A673 (cell line): ENCODE measurements at regions not wholly inside any gene's neighbourhood (a gene's known extent, or its start where the extent isn't known, plus 50 kb on each side); places are given as distances from the start of the nearest gene placed in this dataset.

Experiments
- BruUV-seq: library from RNA; stranded (reverse); fragments of 400-500 nt; replicated peaks from 2 replicates; lab custom pipeline; 2021; lab: Mats Ljungman, UMichigan
- CTCF ChIA-PET: fragments of 300-600 bp; sonication (Branson Sonifier 250); formaldehyde crosslinking; loops from one replicate; lab custom pipeline; 2022; ENCODE audit warnings: antibody characterized with exemption; lab: Charles Lee
- POLR2A ChIA-PET: fragments of 300-600 bp; sonication (Branson Sonifier 250); formaldehyde crosslinking; loops from one replicate; lab custom pipeline; 2022; ENCODE audit warnings: antibody characterized with exemption; ENCODE audit not compliant: low non-redundant PET; lab: Charles Lee
- DNase-seq: peaks from one replicate; pipeline ENCODE4 v3.0.0-alpha.2; 2015; ENCODE audit warnings: low spot score
- H3K27ac ChIP-seq: fragments of 200-600 bp; sonication (generic); 2 replicates; pipeline ENCODE4 v1.5.1; 2016; ENCODE audit warnings: mixed run types, low read depth, mild to moderate bottlenecking, mixed read lengths, antibody characterized with exemption, low read length; ENCODE audit not compliant: poor library complexity, severe bottlenecking
- H3K27me3 ChIP-seq: fragments of 200-600 bp; sonication (generic); replicated peaks from 2 replicates; pipeline ENCODE4 v1.6.1; 2017; ENCODE audit warnings: mixed run types, low read depth, mild to moderate bottlenecking, mixed read lengths, antibody characterized with exemption, low read length; ENCODE audit not compliant: insufficient read depth, poor library complexity
- H3K36me3 ChIP-seq: fragments of 200-600 bp; sonication (generic); 2 replicates; pipeline ENCODE4 v1.6.1; 2016; ENCODE audit warnings: mixed run types, mild to moderate bottlenecking, mixed read lengths, antibody characterized with exemption, low read length; ENCODE audit not compliant: insufficient read depth, poor library complexity, severe bottlenecking
- H3K4me1 ChIP-seq: fragments of 200-600 bp; sonication (generic); 2 replicates; pipeline ENCODE4 v1.6.1; 2017; ENCODE audit warnings: mixed run types, mild to moderate bottlenecking, mixed read lengths, antibody characterized with exemption, low read length; ENCODE audit not compliant: insufficient read depth, poor library complexity, severe bottlenecking
- H3K4me3 ChIP-seq: fragments of 200-600 bp; sonication (generic); 2 replicates; pipeline ENCODE4 v1.5.1; 2016; ENCODE audit warnings: low read depth, mixed run types, mild to moderate bottlenecking, mixed read lengths, low read length; ENCODE audit not compliant: poor library complexity, severe bottlenecking
- H3K9me3 ChIP-seq: fragments of 200-600 bp; sonication (generic); 2 replicates; pipeline ENCODE4 v1.6.1; 2016; ENCODE audit warnings: mixed run types, low read depth, mild to moderate bottlenecking, mixed read lengths, antibody characterized with exemption, low read length; ENCODE audit not compliant: poor library complexity, severe bottlenecking
- CTCF ChIP-seq: fragments of 300-800, 200-600 bp; sonication (generic); conservative IDR thresholded peaks from 2 replicates; pipeline ENCODE4 v1.5.1; 2017; ENCODE audit warnings: low read depth, mild to moderate bottlenecking, antibody characterized with exemption, low read length, moderate library complexity, mixed read lengths
- EZH2 ChIP-seq: fragments of 200-600 bp; sonication (generic); IDR thresholded peaks from 2 replicates; pipeline ENCODE4 v1.6.1; 2017; ENCODE audit warnings: borderline replicate concordance, low read depth, mild to moderate bottlenecking, mixed read lengths, antibody characterized with exemption, low read length; ENCODE audit not compliant: poor library complexity, severe bottlenecking
- intact Hi-C: fragments of 100-400 bp; cut with micrococcal nuclease; formaldehyde crosslinking; loops from one replicate; pipeline ENCODE4 v1.10.0; 2022; ENCODE audit not compliant: unreplicated experiment

GRCh38 chr1:212536586-212536985 lies 72.0 kb upstream of the ATF3 start:
- no peaks in the 10 kb centered on the region for H3K36me3 ChIP-seq
- ChIA-PET POLR2A (no interaction called here), CTCF (no interaction called here)
- no peaks in the 10 kb centered on the region for H3K4me1 ChIP-seq
- no peak overlapping the region for H3K4me3 ChIP-seq
- DNase-seq = no peak
- TF ChIP-seq CTCF (no peak), EZH2 (no peak)
- BruUV-seq = no TSS peak
- H3K27me3 ChIP-seq = no peaks in the 10 kb centered on the region
- no peak overlapping the region for H3K27ac ChIP-seq
- intact Hi-C loops = no loop called here
- H3K9me3 ChIP-seq = peaks cover 8% of the 10 kb centered on the region

- ChIA-PET CTCF (no interaction called here), POLR2A (no interaction called here)
- Histone ChIP-seq H3K36me3 (no peaks in the 10 kb centered on the region), H3K4me1 (no peaks in the 10 kb centered on the region), H3K27ac (no peak overlapping the region), H3K27me3 (no peaks in the 10 kb centered on the region), H3K4me3 (no peak overlapping the region), H3K9me3 (peaks cover 8% of the 10 kb centered on the region)
- intact Hi-C loops = no loop called here
- no TSS peak for BruUV-seq
- DNase-seq = no peak
- TF ChIP-seq EZH2 (no peak), CTCF (no peak)
Measured at GRCh38 chr1:212537610-212538009, 71.0 kb upstream of the ATF3 start.

GRCh38 chr1:212539737-212540430 lies 68.7 kb upstream of the ATF3 start:
- BruUV-seq = no TSS peak
- Histone ChIP-seq H3K4me3 (no peak overlapping the region), H3K27me3 (no peaks in the 10 kb centered on the region), H3K36me3 (no peaks in the 10 kb centered on the region), H3K27ac (no peak overlapping the region), H3K9me3 (peaks cover 8% of the 10 kb centered on the region), H3K4me1 (no peaks in the 10 kb centered on the region)
- CTCF ChIA-PET = no interaction called here
- intact Hi-C loops = no loop called here
- POLR2A ChIA-PET = no interaction called here
- TF ChIP-seq CTCF (no peak), EZH2 (no peak)
- no peak for DNase-seq
